ENCODE measurements at regions not wholly inside any gene's neighbourhood (a gene's known extent, or its start where the extent isn't known, plus 50 kb on each side); places are given as distances from the start of the nearest gene placed in this dataset.

DNA sequence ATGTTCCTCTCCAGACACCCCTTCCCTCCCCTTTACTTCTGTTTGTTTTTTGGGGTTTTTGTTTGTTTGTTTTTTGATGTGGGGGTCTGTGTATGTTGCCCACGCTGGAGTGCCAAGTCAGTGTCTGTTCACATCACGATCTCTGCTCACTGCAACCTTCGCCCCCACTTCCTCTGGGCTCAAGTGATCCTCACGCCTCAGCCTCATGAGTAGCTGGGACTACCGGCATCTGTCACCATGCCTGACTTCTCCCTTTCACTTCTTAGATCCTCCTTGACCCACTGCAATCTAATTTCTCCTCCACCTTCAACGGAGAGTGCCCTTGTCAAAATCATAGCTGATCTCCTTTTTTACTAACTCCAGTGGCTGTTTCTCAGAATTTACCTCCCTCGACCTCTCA is 100.7 kb upstream of the KIF26B start:
- Histone ChIP-seq H3K27me3 (ENCODE audit: insufficient read depth, low read length) (no peaks in the 10 kb centered on the region), H3K36me3 (ENCODE audit: insufficient read depth, low read length) (no peaks in the 10 kb centered on the region), H3K79me2 (ENCODE audit: control insufficient read depth, insufficient read depth, low read length, unreplicated experiment) (no peaks in the 10 kb centered on the region), H2AFZ (ENCODE audit: low read length, unreplicated experiment) (no peak overlapping the region), H3K4me3 (ENCODE audit: low read depth, low read length) (no peak overlapping the region), H3K4me1 (ENCODE audit: control insufficient read depth, insufficient read depth, low read length, unreplicated experiment) (no peaks in the 10 kb centered on the region), H3K27ac (ENCODE audit: low read depth, low read length) (no peak overlapping the region)

DNA sequence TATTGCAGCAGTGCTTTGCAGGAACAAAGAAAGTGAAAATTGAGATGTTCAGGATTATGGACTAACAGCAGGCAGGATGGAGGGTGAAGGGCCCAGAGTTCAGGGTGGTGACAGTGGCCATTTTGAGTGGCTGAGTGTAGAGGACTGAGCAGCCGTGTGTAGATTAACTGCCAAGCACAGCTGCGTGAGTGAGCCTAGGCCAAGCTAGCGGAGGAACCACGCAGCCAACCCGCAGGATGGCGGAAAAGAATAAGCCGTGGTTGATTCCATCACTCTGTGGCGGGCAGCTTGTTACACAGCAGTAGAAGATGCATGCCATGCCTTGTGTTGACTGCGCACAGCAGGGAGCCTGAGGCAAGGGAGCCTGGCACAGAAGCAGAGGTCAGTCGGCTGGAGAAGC is 102.5 kb upstream of the KIF26B start:
- H3K79me2 ChIP-seq (ENCODE audit: control insufficient read depth, insufficient read depth, low read length, unreplicated experiment) = no peaks in the 10 kb centered on the region
- no peak overlapping the region for H3K27ac ChIP-seq (ENCODE audit: low read depth, low read length)
- H3K27me3 ChIP-seq (ENCODE audit: insufficient read depth, low read length) = no peaks in the 10 kb centered on the region
- no peaks in the 10 kb centered on the region for H3K36me3 ChIP-seq (ENCODE audit: insufficient read depth, low read length)
- no peak overlapping the region for H2AFZ ChIP-seq (ENCODE audit: low read length, unreplicated experiment)
- no peak overlapping the region for H3K4me3 ChIP-seq (ENCODE audit: low read depth, low read length)
- no peaks in the 10 kb centered on the region for H3K4me1 ChIP-seq (ENCODE audit: control insufficient read depth, insufficient read depth, low read length, unreplicated experiment)

DNA sequence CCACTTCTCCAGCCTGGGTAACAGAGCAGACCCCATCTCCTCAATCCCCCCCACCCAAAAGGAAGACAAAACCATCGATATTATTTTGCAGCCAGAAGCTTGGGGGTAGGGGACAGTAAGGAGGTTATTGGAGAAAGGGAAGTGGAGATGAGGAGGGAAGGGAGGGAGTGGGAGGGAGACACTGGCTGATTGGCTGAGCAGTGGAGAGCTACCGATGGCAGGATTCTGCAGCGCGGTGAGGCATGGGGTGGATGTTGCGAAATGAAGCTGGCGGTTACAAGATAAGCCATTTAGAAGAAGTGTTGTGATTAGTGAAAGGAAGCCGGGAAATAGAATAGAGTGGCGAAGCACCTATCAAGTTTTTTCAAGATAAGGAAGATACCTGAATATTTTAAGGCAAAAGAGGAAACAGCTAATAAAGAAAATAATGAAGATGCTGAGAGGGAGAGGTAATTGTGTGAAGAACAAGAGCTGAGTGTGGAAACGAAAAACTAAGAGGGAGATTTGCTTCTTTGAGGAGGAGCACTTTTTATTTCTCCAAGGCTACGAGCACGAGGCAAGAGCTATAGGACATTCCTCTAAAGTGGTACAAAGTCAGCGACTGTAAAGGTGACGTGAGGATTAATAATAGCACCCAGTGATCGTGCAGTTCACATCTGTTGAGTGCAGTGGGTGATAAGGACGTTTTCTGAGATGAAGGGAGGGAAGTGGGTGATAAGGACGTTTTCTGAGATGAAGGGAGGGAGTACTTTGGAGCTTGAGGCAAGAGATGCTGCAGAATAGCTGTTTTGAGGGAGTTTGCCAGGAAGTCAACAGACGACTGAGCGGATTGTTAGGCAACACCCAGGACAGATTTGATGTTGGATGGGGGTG is 103.2 kb upstream of the KIF26B start:
- no peaks in the 10 kb centered on the region for H3K27me3 ChIP-seq (ENCODE audit: insufficient read depth, low read length)
- no peaks in the 10 kb centered on the region for H3K36me3 ChIP-seq (ENCODE audit: insufficient read depth, low read length)
- H2AFZ ChIP-seq (ENCODE audit: low read length, unreplicated experiment) = no peak overlapping the region
- H3K4me3 ChIP-seq (ENCODE audit: low read depth, low read length) = no peak overlapping the region
- no peaks in the 10 kb centered on the region for H3K79me2 ChIP-seq (ENCODE audit: control insufficient read depth, insufficient read depth, low read length, unreplicated experiment)
- H3K4me1 ChIP-seq (ENCODE audit: control insufficient read depth, insufficient read depth, low read length, unreplicated experiment) = no peaks in the 10 kb centered on the region
- no peak overlapping the region for H3K27ac ChIP-seq (ENCODE audit: low read depth, low read length)

DNA sequence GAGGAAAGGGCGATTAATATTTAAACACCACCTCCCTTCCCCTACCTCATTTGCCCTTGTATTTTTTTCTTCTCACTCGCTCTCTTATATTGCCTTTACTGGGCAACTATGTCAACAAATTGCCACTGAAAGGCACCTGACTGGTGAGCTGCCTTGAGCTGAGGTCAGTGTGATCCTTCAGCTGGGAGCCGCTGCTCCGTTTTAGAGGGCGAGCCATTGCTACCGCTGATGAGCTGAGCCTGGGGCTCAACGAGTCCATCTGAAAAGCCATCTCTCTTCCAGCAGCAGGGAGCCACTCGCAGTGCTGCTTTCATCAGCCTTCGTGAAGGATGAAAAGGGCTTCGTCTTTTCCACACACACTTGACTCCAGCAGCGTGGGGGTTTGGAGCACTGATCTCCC is 108.0 kb upstream of the KIF26B start:
- H3K36me3 ChIP-seq (ENCODE audit: insufficient read depth, low read length) = no peaks in the 10 kb centered on the region
- H3K79me2 ChIP-seq (ENCODE audit: control insufficient read depth, insufficient read depth, low read length, unreplicated experiment) = no peaks in the 10 kb centered on the region
- no peaks in the 10 kb centered on the region for H3K27me3 ChIP-seq (ENCODE audit: insufficient read depth, low read length)
- H3K4me3 ChIP-seq (ENCODE audit: low read depth, low read length) = no peak overlapping the region
- peaks cover 6% of the 10 kb centered on the region for H3K4me1 ChIP-seq (ENCODE audit: control insufficient read depth, insufficient read depth, low read length, unreplicated experiment)
- H2AFZ ChIP-seq (ENCODE audit: low read length, unreplicated experiment) = no peak overlapping the region
- H3K27ac ChIP-seq (ENCODE audit: low read depth, low read length) = no peak overlapping the region

DNA sequence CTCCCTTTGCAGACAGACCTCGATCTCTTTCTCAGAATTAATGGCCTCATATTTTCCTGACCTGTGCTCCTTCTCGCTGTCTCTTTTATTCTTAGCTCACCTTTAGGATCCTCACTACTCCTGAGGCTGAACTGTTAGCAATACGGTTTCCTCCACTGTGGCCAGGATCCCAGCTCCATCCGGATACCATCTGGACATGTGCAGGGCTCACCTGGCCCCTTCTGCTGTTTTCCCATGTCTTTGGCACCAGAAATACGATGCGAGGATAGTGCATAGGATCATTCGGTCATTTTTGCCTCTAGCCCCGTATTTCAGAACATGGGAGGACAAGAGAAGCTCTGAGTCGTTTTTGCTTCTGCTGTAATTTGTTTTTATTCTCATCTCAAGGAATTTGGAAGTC is 108.5 kb upstream of the KIF26B start:
- no peak overlapping the region for H3K27ac ChIP-seq (ENCODE audit: low read depth, low read length)
- H3K27me3 ChIP-seq (ENCODE audit: insufficient read depth, low read length) = no peaks in the 10 kb centered on the region
- peaks cover 6% of the 10 kb centered on the region for H3K4me1 ChIP-seq (ENCODE audit: control insufficient read depth, insufficient read depth, low read length, unreplicated experiment)
- no peaks in the 10 kb centered on the region for H3K79me2 ChIP-seq (ENCODE audit: control insufficient read depth, insufficient read depth, low read length, unreplicated experiment)
- no peak overlapping the region for H2AFZ ChIP-seq (ENCODE audit: low read length, unreplicated experiment)
- H3K36me3 ChIP-seq (ENCODE audit: insufficient read depth, low read length) = no peaks in the 10 kb centered on the region
- H3K4me3 ChIP-seq (ENCODE audit: low read depth, low read length) = no peak overlapping the region

DNA sequence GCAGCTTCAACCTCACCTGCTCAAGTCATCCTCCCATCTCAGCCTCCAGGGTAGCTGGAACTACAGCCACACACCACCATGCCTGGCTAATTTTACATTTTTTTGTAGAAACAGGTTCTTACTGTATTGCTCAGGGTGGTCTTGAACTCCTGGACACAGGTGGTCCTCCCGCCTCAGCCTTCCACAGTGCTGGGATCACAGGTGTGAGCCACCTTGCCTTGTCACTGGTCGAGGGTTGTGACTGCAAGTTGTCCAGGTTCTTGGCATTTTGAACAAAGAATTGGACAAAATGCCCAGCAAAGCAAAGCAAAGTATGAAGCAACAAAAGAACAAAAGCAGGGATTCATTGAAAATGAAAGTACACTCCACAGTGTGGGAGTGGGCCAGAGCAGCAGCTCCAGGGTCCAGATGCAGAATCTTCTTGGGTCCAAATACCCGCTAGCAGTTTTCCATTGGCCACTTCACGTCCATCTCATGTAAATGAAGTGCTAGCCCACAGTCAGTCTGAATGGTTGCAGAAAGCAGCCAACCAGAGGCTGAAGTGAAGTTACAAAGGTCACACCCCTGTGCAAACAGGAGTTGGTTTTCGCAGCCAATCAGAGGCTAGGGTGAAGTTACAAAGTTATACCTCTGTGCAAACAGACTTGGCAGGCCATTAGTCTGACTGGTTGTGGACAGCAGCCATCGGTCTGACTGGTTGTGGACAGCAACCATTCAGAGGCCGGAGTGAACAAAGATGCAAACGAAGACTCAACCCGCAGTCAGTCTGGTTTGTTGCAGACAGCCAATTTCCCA is 109.5 kb upstream of the KIF26B start:
- Histone ChIP-seq H2AFZ (ENCODE audit: low read length, unreplicated experiment) (no peak overlapping the region), H3K79me2 (ENCODE audit: control insufficient read depth, insufficient read depth, low read length, unreplicated experiment) (no peaks in the 10 kb centered on the region), H3K27me3 (ENCODE audit: insufficient read depth, low read length) (no peaks in the 10 kb centered on the region), H3K36me3 (ENCODE audit: insufficient read depth, low read length) (no peaks in the 10 kb centered on the region), H3K4me1 (ENCODE audit: control insufficient read depth, insufficient read depth, low read length, unreplicated experiment) (peaks cover 6% of the 10 kb centered on the region), H3K4me3 (ENCODE audit: low read depth, low read length) (no peak overlapping the region), H3K27ac (ENCODE audit: low read depth, low read length) (no peak overlapping the region)

DNA sequence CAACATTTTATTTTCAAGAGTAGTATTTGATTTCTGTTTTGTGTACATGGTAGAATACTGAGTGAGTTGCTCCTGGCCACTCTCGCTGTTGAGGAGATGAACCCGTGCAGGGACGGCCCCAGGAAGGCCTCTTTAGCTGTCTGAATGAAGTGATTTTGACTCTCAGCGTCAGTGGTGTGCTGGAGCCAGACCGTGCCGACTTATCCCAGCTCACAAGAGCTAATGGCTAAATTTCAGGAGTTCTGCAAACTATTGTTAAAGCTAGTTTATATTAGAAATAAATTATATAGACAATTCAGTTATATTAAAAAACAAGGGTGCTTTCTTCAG is 111.2 kb upstream of the KIF26B start:
- no peaks in the 10 kb centered on the region for H3K79me2 ChIP-seq (ENCODE audit: control insufficient read depth, insufficient read depth, low read length, unreplicated experiment)
- no peaks in the 10 kb centered on the region for H3K36me3 ChIP-seq (ENCODE audit: insufficient read depth, low read length)

DNA sequence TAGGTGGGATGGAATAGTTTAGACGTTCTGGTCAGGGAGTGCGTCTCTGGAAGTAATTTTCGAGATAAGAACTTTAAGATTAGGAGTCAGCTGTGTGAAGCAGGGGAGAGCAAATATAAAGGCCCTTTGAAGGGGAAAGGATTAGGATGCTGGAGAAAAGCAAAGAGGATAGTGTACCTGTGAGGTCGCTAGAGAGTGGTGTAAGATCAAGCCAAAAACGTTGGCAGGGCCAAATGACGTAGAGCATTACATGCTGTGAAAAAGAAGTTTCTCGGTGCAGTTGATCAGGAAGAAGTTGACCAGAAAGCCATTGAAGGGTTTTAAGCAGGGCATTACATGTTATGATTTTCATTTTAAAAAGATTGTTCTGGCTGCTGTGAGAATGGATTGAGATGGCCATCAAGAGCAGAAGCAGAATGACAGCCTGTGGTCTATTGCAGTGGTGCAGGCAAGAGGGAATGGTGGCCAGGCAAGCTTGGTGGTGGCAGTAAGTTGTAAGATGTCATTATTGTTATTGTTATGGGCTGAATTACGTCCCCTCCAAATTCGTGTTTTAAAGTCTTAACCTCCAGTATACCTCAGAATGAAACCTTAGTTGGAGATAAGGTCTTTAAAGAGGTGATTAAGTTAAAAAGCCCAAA is 113.6 kb upstream of the KIF26B start:
- Histone ChIP-seq H3K4me1 (ENCODE audit: control insufficient read depth, insufficient read depth, low read length, unreplicated experiment) (peaks cover 6% of the 10 kb centered on the region), H3K27me3 (ENCODE audit: insufficient read depth, low read length) (no peaks in the 10 kb centered on the region), H3K27ac (ENCODE audit: low read depth, low read length) (no peak overlapping the region), H3K4me3 (ENCODE audit: low read depth, low read length) (no peak overlapping the region), H2AFZ (ENCODE audit: low read length, unreplicated experiment) (no peak overlapping the region), H3K36me3 (ENCODE audit: insufficient read depth, low read length) (no peaks in the 10 kb centered on the region), H3K79me2 (ENCODE audit: control insufficient read depth, insufficient read depth, low read length, unreplicated experiment) (no peaks in the 10 kb centered on the region)

More for the DNA sequence above, 111.2 kb upstream of the KIF26B start:
- no peak overlapping the region for H3K27ac ChIP-seq (ENCODE audit: low read depth, low read length)
- H2AFZ ChIP-seq (ENCODE audit: low read length, unreplicated experiment) = no peak overlapping the region
- no peak overlapping the region; the same call in 1 of the 2 replicates for H3K4me3 ChIP-seq (ENCODE audit: low read depth, low read length)
- H3K4me1 ChIP-seq (ENCODE audit: control insufficient read depth, insufficient read depth, low read length, unreplicated experiment) = peaks cover 6% of the 10 kb centered on the region
- no peaks in the 10 kb centered on the region for H3K27me3 ChIP-seq (ENCODE audit: insufficient read depth, low read length)

DNA sequence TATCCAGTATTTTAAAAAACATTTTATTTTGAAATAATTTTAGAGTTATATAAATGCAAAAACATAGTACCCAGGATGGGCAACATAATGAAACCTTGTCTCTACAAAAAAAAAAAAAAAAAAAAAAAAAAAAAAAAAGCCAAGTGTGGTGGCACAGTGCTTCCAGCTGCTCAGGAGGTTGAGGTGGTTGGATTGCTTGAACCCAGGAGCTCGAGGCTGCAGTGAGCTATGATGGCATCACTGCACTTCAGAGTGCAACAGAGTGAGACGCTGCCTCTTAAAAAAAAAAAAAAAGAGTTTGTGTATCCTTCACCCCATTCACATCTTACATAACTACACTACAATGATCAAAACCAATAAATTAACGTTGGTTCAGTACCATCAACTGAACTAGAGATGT is 115.6 kb upstream of the KIF26B start:
- H3K27me3 ChIP-seq (ENCODE audit: insufficient read depth, low read length) = no peaks in the 10 kb centered on the region
- no peaks in the 10 kb centered on the region for H3K36me3 ChIP-seq (ENCODE audit: insufficient read depth, low read length)
- no peaks in the 10 kb centered on the region for H3K4me1 ChIP-seq (ENCODE audit: control insufficient read depth, insufficient read depth, low read length, unreplicated experiment)
- H3K79me2 ChIP-seq (ENCODE audit: control insufficient read depth, insufficient read depth, low read length, unreplicated experiment) = no peaks in the 10 kb centered on the region
- no peak overlapping the region for H2AFZ ChIP-seq (ENCODE audit: low read length, unreplicated experiment)
- no peak overlapping the region for H3K4me3 ChIP-seq (ENCODE audit: low read depth, low read length)
- H3K27ac ChIP-seq (ENCODE audit: low read depth, low read length) = no peak overlapping the region

DNA sequence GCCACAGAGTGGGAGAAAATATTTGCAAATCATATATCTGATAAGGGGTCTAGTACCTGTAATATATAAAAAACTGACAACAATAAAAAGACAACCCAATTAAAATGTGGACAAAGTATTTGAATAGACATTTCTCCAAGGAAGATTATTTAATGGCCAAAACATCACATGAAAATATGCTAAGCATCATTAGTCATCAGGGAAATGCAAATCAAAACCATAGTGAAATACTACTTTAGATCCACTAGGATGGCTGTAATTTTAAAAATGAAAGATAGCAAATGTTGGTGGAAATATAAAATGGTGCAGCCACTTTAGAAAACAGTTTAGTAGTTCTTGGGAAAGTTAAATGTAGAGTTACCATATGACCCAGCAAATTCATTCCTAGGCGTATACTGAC is 118.7 kb upstream of the KIF26B start:
- no peak overlapping the region for H2AFZ ChIP-seq (ENCODE audit: low read length, unreplicated experiment)

More for the DNA sequence above, 118.7 kb upstream of the KIF26B start:
- H3K27me3 ChIP-seq (ENCODE audit: insufficient read depth, low read length) = no peaks in the 10 kb centered on the region
- no peaks in the 10 kb centered on the region for H3K79me2 ChIP-seq (ENCODE audit: control insufficient read depth, insufficient read depth, low read length, unreplicated experiment)
- no peaks in the 10 kb centered on the region for H3K36me3 ChIP-seq (ENCODE audit: insufficient read depth, low read length)
- no peaks in the 10 kb centered on the region for H3K4me1 ChIP-seq (ENCODE audit: control insufficient read depth, insufficient read depth, low read length, unreplicated experiment)
- no peak overlapping the region for H3K4me3 ChIP-seq (ENCODE audit: low read depth, low read length)
- no peak overlapping the region for H3K27ac ChIP-seq (ENCODE audit: low read depth, low read length)

All from ACC112 (cell line).